ENCODE measurements at regions not wholly inside any gene's neighbourhood (a gene's known extent, or its start where the extent isn't known, plus 50 kb on each side); places are given as distances from the start of the nearest gene placed in this dataset.

- Histone ChIP-seq H3K4ac (ENCODE audit: low read depth, low read length) (no peak overlapping the region), H3K23ac (ENCODE audit: low read length) (no peak overlapping the region), H2BK120ac (ENCODE audit: insufficient read depth, low read length, poor library complexity) (no peak overlapping the region), H2AFZ (ENCODE audit: insufficient read depth, low read length, poor library complexity) (no peak overlapping the region), H3K4me2 (ENCODE audit: low read length) (no peak overlapping the region), H3K79me1 (ENCODE audit: low read length) (no peaks in the 10 kb centered on the region), H3K27me3 (ENCODE audit: insufficient read depth, low read length) (no peaks in the 10 kb centered on the region), H2AK5ac (ENCODE audit: low read length) (no peak overlapping the region), H2BK5ac (ENCODE audit: low read depth, low read length, poor library complexity) (no peak overlapping the region), H4K12ac (ENCODE audit: low read depth, low read length) (no peak overlapping the region), H4K91ac (ENCODE audit: low read depth, low read length) (no peak overlapping the region), H3K36me3 (ENCODE audit: control insufficient read depth in 1 of 2, insufficient read depth in 2 of 2, low read length in 2 of 2) (no peaks in the 10 kb centered on the region), H3K27ac (ENCODE audit: low read depth, low read length) (no peak overlapping the region), H3K4me3 (ENCODE audit: low read depth, low read length) (no peak overlapping the region), H3K9me3 (ENCODE audit: insufficient read depth, low read depth, low read length) (no peaks in the 10 kb centered on the region), H3K4me1 (ENCODE audit: control insufficient read depth in 1 of 2, insufficient read depth in 2 of 2, low read length in 2 of 2) (peaks cover 0 to 2% of the 10 kb centered on the region in 2 experiments), H3K9ac (ENCODE audit: low read length) (no peak overlapping the region), H3K14ac (ENCODE audit: low read length) (no peak overlapping the region), H3K18ac (ENCODE audit: low read length) (no peak overlapping the region), H3K79me2 (ENCODE audit: control insufficient read depth, insufficient read depth, low read length, poor library complexity) (no peaks in the 10 kb centered on the region), H4K8ac (ENCODE audit: low read depth, low read length) (no peak overlapping the region), H2BK12ac (ENCODE audit: low read length) (no peak overlapping the region)
- WGBS (ENCODE audit: extremely low coverage, insufficient coverage, insufficient read length): no CpG with 5 or more reads among the region's 2 CpGs
- no peak for DNase-seq
Observed at GRCh38 chr5:124871303-124871702, 124.9 kb upstream of the ZNF608 start.

- H4K12ac ChIP-seq (ENCODE audit: low read depth, low read length): no peak overlapping the region
- H3K9me3 ChIP-seq (ENCODE audit: insufficient read depth, low read depth, low read length): no peaks in the 10 kb centered on the region
- H3K27ac ChIP-seq (ENCODE audit: low read depth, low read length): no peak overlapping the region
- no peak overlapping the region for H4K8ac ChIP-seq (ENCODE audit: low read depth, low read length)
- H3K36me3 ChIP-seq (ENCODE audit: control insufficient read depth in 1 of 2, insufficient read depth in 2 of 2, low read length in 2 of 2): no peaks in the 10 kb centered on the region
- H2BK5ac ChIP-seq (ENCODE audit: low read depth, low read length, poor library complexity): no peak overlapping the region
- H3K18ac ChIP-seq (ENCODE audit: low read length): no peak overlapping the region
- no peaks in the 10 kb centered on the region for H3K79me1 ChIP-seq (ENCODE audit: low read length)
- no peak overlapping the region for H2AK5ac ChIP-seq (ENCODE audit: low read length)
- no peak overlapping the region for H3K9ac ChIP-seq (ENCODE audit: low read length)
- no CpG with 5 or more reads among the region's 5 CpGs for WGBS (ENCODE audit: extremely low coverage, insufficient coverage, insufficient read length)
- DNase-seq: no peak
- no peaks in the 10 kb centered on the region for H3K79me2 ChIP-seq (ENCODE audit: control insufficient read depth, insufficient read depth, low read length, poor library complexity)
- no peak overlapping the region for H4K91ac ChIP-seq (ENCODE audit: low read depth, low read length)
- no peak overlapping the region for H3K23ac ChIP-seq (ENCODE audit: low read length)
- H3K4me1 ChIP-seq (ENCODE audit: control insufficient read depth in 1 of 2, insufficient read depth in 2 of 2, low read length in 2 of 2): peaks cover 0 to 2% of the 10 kb centered on the region in 2 experiments
- H2BK12ac ChIP-seq (ENCODE audit: low read length): no peak overlapping the region
- H2BK120ac ChIP-seq (ENCODE audit: insufficient read depth, low read length, poor library complexity): no peak overlapping the region
- no peaks in the 10 kb centered on the region for H3K27me3 ChIP-seq (ENCODE audit: insufficient read depth, low read length)
- no peak overlapping the region for H3K4me3 ChIP-seq (ENCODE audit: low read depth, low read length)
- H3K4me2 ChIP-seq (ENCODE audit: low read length): no peak overlapping the region
- H3K4ac ChIP-seq (ENCODE audit: low read depth, low read length): no peak overlapping the region
- no peak overlapping the region for H3K14ac ChIP-seq (ENCODE audit: low read length)
- no peak overlapping the region for H2AFZ ChIP-seq (ENCODE audit: insufficient read depth, low read length, poor library complexity)
Observed at GRCh38 chr5:124872086-124872485, 125.6 kb upstream of the ZNF608 start.

- Histone ChIP-seq H4K8ac (ENCODE audit: low read depth, low read length) (no peak overlapping the region), H2BK12ac (ENCODE audit: low read length) (no peak overlapping the region), H3K27ac (ENCODE audit: low read depth, low read length) (no peak overlapping the region), H2AFZ (ENCODE audit: insufficient read depth, low read length, poor library complexity) (no peak overlapping the region), H3K23ac (ENCODE audit: low read length) (no peak overlapping the region), H3K4me3 (ENCODE audit: low read depth, low read length) (no peak overlapping the region), H3K4ac (ENCODE audit: low read depth, low read length) (no peak overlapping the region), H3K4me1 (ENCODE audit: control insufficient read depth in 1 of 2, insufficient read depth in 2 of 2, low read length in 2 of 2) (peaks cover 0 to 2% of the 10 kb centered on the region in 2 experiments), H3K79me1 (ENCODE audit: low read length) (no peaks in the 10 kb centered on the region), H2AK5ac (ENCODE audit: low read length) (no peak overlapping the region), H2BK5ac (ENCODE audit: low read depth, low read length, poor library complexity) (no peak overlapping the region), H3K9me3 (ENCODE audit: insufficient read depth, low read depth, low read length) (no peaks in the 10 kb centered on the region), H4K91ac (ENCODE audit: low read depth, low read length) (no peak overlapping the region), H3K4me2 (ENCODE audit: low read length) (no peak overlapping the region), H2BK120ac (ENCODE audit: insufficient read depth, low read length, poor library complexity) (no peak overlapping the region), H3K14ac (ENCODE audit: low read length) (no peak overlapping the region), H3K79me2 (ENCODE audit: control insufficient read depth, insufficient read depth, low read length, poor library complexity) (no peaks in the 10 kb centered on the region), H3K9ac (ENCODE audit: low read length) (no peak overlapping the region), H3K27me3 (ENCODE audit: insufficient read depth, low read length) (no peaks in the 10 kb centered on the region), H4K12ac (ENCODE audit: low read depth, low read length) (no peak overlapping the region), H3K18ac (ENCODE audit: low read length) (no peak overlapping the region), H3K36me3 (ENCODE audit: control insufficient read depth in 1 of 2, insufficient read depth in 2 of 2, low read length in 2 of 2) (no peaks in the 10 kb centered on the region)
- WGBS (ENCODE audit: extremely low coverage, insufficient coverage, insufficient read length): no CpG with 5 or more reads among the region's 2 CpGs
- no peak for DNase-seq
Observed at GRCh38 chr5:124872615-124873014, 126.2 kb upstream of the ZNF608 start.

- H3K9ac ChIP-seq (ENCODE audit: low read length): no peak overlapping the region
- no peak overlapping the region for H3K23ac ChIP-seq (ENCODE audit: low read length)
- no peaks in the 10 kb centered on the region for H3K79me2 ChIP-seq (ENCODE audit: control insufficient read depth, insufficient read depth, low read length, poor library complexity)
- no peak overlapping the region for H2BK12ac ChIP-seq (ENCODE audit: low read length)
- H2BK5ac ChIP-seq (ENCODE audit: low read depth, low read length, poor library complexity): no peak overlapping the region
- DNase-seq: no peak
- no peak overlapping the region for H4K8ac ChIP-seq (ENCODE audit: low read depth, low read length)
- no peaks in the 10 kb centered on the region for H3K27me3 ChIP-seq (ENCODE audit: insufficient read depth, low read length)
- no peak overlapping the region for H4K91ac ChIP-seq (ENCODE audit: low read depth, low read length)
- H2AFZ ChIP-seq (ENCODE audit: insufficient read depth, low read length, poor library complexity): no peak overlapping the region
- peaks cover 0 to 2% of the 10 kb centered on the region in 2 experiments for H3K4me1 ChIP-seq (ENCODE audit: control insufficient read depth in 1 of 2, insufficient read depth in 2 of 2, low read length in 2 of 2)
- H2AK5ac ChIP-seq (ENCODE audit: low read length): no peak overlapping the region
- H2BK120ac ChIP-seq (ENCODE audit: insufficient read depth, low read length, poor library complexity): no peak overlapping the region
- no peak overlapping the region for H3K14ac ChIP-seq (ENCODE audit: low read length)
- H3K4ac ChIP-seq (ENCODE audit: low read depth, low read length): no peak overlapping the region
- no peaks in the 10 kb centered on the region for H3K79me1 ChIP-seq (ENCODE audit: low read length)
- no peak overlapping the region for H3K4me3 ChIP-seq (ENCODE audit: low read depth, low read length)
- H3K9me3 ChIP-seq (ENCODE audit: insufficient read depth, low read depth, low read length): no peaks in the 10 kb centered on the region
- no peak overlapping the region for H4K12ac ChIP-seq (ENCODE audit: low read depth, low read length)
- H3K4me2 ChIP-seq (ENCODE audit: low read length): no peak overlapping the region
- no peaks in the 10 kb centered on the region for H3K36me3 ChIP-seq (ENCODE audit: control insufficient read depth in 1 of 2, insufficient read depth in 2 of 2, low read length in 2 of 2)
- H3K27ac ChIP-seq (ENCODE audit: low read depth, low read length): no peak overlapping the region
- no peak overlapping the region for H3K18ac ChIP-seq (ENCODE audit: low read length)
Observed at GRCh38 chr5:124873188-124873587, 126.7 kb upstream of the ZNF608 start.
